HFFc6 (cell line): ENCODE measurements at regions not wholly inside any gene's neighbourhood (a gene's known extent, or its start where the extent isn't known, plus 50 kb on each side); places are given as distances from the start of the nearest gene placed in this dataset.

Experiments used
- DNase-seq: peaks from one replicate; pipeline ENCODE4 v3.0.0-alpha.2; 2018
- H3K27ac Mint-ChIP-seq: 2 replicates; pipeline ENCODE4 v1.8.0; 2020; ENCODE audit warnings: mild to moderate bottlenecking, mixed read lengths
- H3K27me3 Mint-ChIP-seq: 2 replicates; pipeline ENCODE4 v1.8.0; 2021; ENCODE audit warnings: mild to moderate bottlenecking, moderate library complexity, mixed read lengths; ENCODE audit not compliant: insufficient read depth
- H3K36me3 Mint-ChIP-seq: 2 replicates; pipeline ENCODE4 v1.8.0; 2021; ENCODE audit warnings: low read depth, mixed read lengths
- H3K4me1 Mint-ChIP-seq: 2 replicates; pipeline ENCODE4 v1.8.0; 2020; ENCODE audit warnings: low read depth, mixed read lengths
- H3K4me3 Mint-ChIP-seq: 2 replicates; pipeline ENCODE4 v1.8.0; 2020; ENCODE audit warnings: mild to moderate bottlenecking, moderate library complexity, mixed read lengths
- H3K9me3 Mint-ChIP-seq: 2 replicates; pipeline ENCODE4 v1.8.0; 2020; ENCODE audit warnings: mild to moderate bottlenecking, mixed read lengths
- TF ChIP-seq, protein P1 (sequence below): fragments of 200-600 bp; sonication (generic); IDR thresholded peaks from 2 replicates; pipeline ENCODE4 v1.5.0; 2021; ENCODE audit warnings: antibody characterized with exemption, mild to moderate bottlenecking

- H3K4me1 Mint-ChIP-seq, result peaks cover 9% of the 10 kb centered on the region
- peaks cover 4% of the 10 kb centered on the region; the same call in 1 of the 2 replicates for H3K9me3 Mint-ChIP-seq
- no peak for DNase-seq
- TF ChIP-seq, protein P1, sequence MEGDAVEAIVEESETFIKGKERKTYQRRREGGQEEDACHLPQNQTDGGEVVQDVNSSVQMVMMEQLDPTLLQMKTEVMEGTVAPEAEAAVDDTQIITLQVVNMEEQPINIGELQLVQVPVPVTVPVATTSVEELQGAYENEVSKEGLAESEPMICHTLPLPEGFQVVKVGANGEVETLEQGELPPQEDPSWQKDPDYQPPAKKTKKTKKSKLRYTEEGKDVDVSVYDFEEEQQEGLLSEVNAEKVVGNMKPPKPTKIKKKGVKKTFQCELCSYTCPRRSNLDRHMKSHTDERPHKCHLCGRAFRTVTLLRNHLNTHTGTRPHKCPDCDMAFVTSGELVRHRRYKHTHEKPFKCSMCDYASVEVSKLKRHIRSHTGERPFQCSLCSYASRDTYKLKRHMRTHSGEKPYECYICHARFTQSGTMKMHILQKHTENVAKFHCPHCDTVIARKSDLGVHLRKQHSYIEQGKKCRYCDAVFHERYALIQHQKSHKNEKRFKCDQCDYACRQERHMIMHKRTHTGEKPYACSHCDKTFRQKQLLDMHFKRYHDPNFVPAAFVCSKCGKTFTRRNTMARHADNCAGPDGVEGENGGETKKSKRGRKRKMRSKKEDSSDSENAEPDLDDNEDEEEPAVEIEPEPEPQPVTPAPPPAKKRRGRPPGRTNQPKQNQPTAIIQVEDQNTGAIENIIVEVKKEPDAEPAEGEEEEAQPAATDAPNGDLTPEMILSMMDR, result no peak
- no peak overlapping the region for H3K27ac Mint-ChIP-seq
- H3K36me3 Mint-ChIP-seq, result no peaks in the 10 kb centered on the region
- H3K27me3 Mint-ChIP-seq, result peaks cover 56% of the 10 kb centered on the region
- no peak overlapping the region for H3K4me3 Mint-ChIP-seq
Observed at GRCh38 chr9:113795811-113796392, 80.2 kb upstream of the ZNF618 start.

GRCh38 chr9:113796646-113797426 is 79.3 kb upstream of the ZNF618 start:
- TF ChIP-seq, protein P1, result 0 out of 2 replicates have a peak, but pooled peaks have one; percentile 12
- no peak for DNase-seq
- Mint-ChIP-seq H3K27ac (no peak overlapping the region), H3K4me1 (peaks cover 9% of the 10 kb centered on the region), H3K27me3 (peaks cover 56% of the 10 kb centered on the region), H3K9me3 (no peaks in the 10 kb centered on the region), H3K4me3 (no peak overlapping the region), H3K36me3 (no peaks in the 10 kb centered on the region)

- Mint-ChIP-seq H3K4me1 (peaks cover 9% of the 10 kb centered on the region), H3K27ac (no peak overlapping the region), H3K4me3 (no peak overlapping the region), H3K27me3 (peaks cover 55% of the 10 kb centered on the region), H3K9me3 (no peaks in the 10 kb centered on the region), H3K36me3 (no peaks in the 10 kb centered on the region)
- peak; percentile 7 for DNase-seq
- TF ChIP-seq, protein P1, result no peak
Observed at GRCh38 chr9:113798062-113799030, 77.8 kb upstream of the ZNF618 start.

- no peaks in the 10 kb centered on the region for H3K36me3 Mint-ChIP-seq
- DNase-seq, result no peak
- no peak overlapping the region for H3K27ac Mint-ChIP-seq
- TF ChIP-seq, protein P1, result no peak
- peaks cover 47% of the 10 kb centered on the region for H3K27me3 Mint-ChIP-seq
- H3K4me1 Mint-ChIP-seq, result peaks cover 9% of the 10 kb centered on the region
- no peaks in the 10 kb centered on the region for H3K9me3 Mint-ChIP-seq
- H3K4me3 Mint-ChIP-seq, result no peak overlapping the region
Observed at GRCh38 chr9:113800276-113800675, 75.8 kb upstream of the ZNF618 start.

GRCh38 chr9:113803811-113804589 is 72.1 kb upstream of the ZNF618 start:
- H3K9me3 Mint-ChIP-seq, result no peaks in the 10 kb centered on the region
- no peak for DNase-seq
- no peak overlapping the region for H3K27ac Mint-ChIP-seq
- peaks cover 26% of the 10 kb centered on the region for H3K27me3 Mint-ChIP-seq
- TF ChIP-seq, protein P1, result no peak
- no peaks in the 10 kb centered on the region for H3K36me3 Mint-ChIP-seq
- H3K4me1 Mint-ChIP-seq, result peaks cover 19% of the 10 kb centered on the region
- H3K4me3 Mint-ChIP-seq, result no peak overlapping the region
